ENCODE measurements at regions not wholly inside any gene's neighbourhood (a gene's known extent, or its start where the extent isn't known, plus 50 kb on each side); places are given as distances from the start of the nearest gene placed in this dataset.

DNA sequence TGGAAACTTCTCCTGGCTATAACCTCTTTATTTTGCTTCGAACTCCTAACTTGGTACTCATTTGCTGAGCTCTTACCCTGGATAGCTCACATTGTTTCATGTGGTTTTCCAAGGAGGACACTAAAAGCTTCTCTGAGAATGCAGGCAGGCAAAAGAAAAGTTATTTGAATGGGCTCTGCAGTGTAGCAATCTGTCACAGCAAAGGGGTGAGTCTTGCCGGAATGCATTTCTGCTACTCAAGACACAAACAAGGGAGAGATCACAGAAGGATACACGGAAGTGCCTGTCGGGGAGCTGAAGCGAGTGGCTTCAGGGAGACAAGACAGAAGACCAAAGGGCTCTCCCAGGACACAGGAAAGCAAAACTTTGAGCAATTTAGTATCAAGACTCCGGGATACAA lies 265.4 kb downstream of the SS18 start:
- no peak for TF ChIP-seq CTCF (IDR thresholded peaks at IDR 0.05)
- TF ChIP-seq EZH2 (IDR thresholded peaks at IDR 0.05; ENCODE audit: borderline replicate concordance, insufficient read depth, low read depth, low read length, poor library complexity, severe bottlenecking), result no peak

Measured in B cell (primary cell).